ENCODE measurements at regions not wholly inside any gene's neighbourhood (a gene's known extent, or its start where the extent isn't known, plus 50 kb on each side); places are given as distances from the start of the nearest gene placed in this dataset.

GRCh38 chr2:104388296-104388695 lies 465.6 kb upstream of the POU3F3 start:
- TF ChIP-seq CTCF (IDR thresholded peaks at IDR 0.05), result no peak
- TF ChIP-seq POLR2A (IDR thresholded peaks at IDR 0.05), result no peak

Data from uterus (tissue), 2 donors.